ENCODE measurements at regions not wholly inside any gene's neighbourhood (a gene's known extent, or its start where the extent isn't known, plus 50 kb on each side); places are given as distances from the start of the nearest gene placed in this dataset.

DNA sequence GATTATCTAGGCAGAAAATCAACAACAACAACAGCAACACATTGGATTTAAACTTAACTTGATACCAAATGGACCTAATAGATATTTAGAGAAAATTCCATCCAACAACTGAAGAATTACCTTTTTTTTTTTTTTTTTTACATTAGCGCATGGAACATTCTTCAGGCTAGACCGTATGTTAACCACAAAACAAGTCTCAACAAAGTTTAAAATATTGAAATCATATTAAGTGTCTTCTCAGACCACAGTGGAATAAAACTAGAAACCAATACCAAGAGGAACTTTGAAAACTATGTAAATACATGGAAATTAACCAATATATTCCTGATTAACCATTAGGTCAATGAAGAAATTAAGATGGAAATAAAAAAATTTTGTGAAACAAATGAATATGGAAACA, 315.8 kb downstream of the CSNK1G3 start:
- DNase-seq, result no peak

DNA sequence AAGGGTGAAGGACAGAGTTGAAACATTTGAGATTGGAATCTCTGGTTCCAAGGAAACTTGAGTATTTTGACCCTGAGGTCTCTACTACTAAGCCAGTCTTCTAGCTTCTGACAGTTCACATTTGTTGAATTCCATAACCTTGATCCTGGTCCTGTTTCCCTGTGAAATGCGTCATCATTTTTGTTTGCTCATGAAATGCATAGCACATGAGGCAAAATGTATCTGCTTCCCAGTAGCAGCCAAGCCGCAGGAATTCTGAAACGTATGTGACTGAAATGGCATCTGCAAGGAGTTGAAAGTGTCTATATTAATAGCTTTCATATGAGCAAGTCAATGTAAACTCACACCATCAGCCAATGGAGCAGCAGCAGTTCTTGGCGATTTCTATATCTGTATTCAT, 307.9 kb downstream of the CSNK1G3 start:
- no peak for DNase-seq

DNA sequence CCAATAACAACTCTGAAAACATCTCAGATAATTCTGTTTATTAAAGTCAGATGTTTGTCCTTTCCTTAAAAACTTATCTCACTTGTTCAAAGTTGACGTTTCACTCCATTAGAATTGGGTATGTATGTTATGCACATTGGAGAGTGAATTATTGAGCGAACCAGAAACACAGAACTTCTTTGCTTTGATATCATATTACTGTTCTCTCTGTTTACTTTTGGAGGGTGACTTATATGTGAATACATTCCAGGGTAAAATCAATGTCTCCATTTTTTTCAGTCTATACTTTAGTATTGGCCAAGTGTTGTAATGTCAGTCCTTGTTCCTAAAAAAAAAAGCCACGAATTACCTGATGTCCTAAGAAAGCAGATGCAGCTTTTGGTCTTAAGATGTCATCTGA, 307.4 kb downstream of the CSNK1G3 start:
- no peak for DNase-seq

DNA sequence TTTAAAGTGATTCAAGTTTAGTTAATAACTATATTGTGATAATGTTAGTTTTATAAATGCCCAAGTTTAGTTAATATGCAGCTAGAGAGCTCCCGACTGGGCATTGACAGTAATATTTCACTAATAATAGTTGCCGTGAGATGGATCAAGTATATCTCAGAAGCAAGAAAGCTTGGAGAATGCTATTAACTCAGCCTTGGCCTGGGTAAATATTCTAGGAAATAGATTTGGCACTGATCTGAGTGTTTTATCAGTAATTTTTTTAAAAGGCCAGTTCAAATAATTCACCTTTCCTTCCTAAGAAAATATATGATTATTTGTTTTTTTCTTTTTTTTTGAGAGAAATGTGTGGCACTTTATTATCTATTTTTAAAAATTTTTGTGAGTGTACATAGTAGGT, 305.3 kb downstream of the CSNK1G3 start:
- DNase-seq, result no peak

DNA sequence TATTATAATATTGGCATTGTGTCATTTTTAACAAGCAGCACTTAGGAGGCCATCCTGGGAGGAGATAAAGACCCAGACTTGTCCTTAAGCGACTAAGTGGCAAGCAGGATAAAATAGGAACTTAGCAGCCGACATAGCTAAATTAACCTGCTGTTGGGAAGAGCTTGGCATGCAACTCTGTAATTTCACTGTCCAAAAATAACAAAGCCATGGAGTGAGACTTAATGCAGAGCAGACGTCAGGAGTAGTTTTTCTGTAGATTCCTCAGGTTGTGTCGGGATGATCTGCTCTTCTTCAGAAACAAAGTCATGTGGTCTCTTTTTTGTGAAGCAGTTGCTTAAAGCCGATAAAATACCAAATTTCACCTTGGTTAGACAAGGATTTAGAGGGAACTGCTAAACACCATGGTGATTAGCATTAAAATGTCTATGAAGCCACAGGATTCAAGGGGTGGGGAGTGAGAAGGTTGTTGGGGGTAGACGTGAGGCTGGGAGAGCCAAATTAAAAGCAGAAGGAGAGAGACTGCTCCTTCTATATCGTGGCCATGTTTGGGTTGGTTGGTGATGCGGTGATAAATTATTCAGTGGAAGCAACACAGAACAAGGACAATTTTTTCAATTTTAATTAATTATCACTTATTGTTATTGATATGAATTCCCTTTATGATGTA, 303.0 kb downstream of the CSNK1G3 start:
- no peak for DNase-seq

DNA sequence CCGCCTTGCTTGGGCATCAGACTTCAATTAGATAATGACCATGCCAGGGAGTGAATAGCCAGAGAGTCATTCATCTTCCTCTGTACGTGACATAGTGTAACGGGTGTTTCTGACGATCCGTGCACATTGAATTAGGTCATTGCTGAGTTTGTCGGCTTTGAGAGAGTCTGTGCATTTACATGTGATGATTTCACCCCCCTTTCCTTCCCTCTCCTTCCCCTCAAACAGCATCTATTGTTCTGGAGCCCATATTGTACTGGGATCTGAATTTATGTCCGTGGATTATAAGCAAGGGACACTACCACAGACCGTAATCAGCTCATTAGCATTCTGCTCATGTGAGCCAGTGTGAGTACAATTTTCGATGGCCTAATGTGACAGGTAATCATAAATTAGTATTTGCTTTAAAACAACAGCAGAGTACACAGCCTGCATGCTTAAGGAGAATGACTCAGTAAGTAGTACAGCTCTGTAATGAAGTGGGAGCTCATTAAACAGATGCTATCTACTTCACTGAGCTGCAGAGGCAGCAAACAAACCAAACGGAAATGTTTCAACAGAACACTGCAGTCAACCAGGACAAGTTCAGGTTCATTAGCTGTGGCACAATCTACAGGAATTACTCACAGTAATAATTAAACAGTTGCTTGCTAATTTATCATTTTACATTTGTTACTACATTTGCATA, 302.1 kb downstream of the CSNK1G3 start:
- no peak for DNase-seq

DNA sequence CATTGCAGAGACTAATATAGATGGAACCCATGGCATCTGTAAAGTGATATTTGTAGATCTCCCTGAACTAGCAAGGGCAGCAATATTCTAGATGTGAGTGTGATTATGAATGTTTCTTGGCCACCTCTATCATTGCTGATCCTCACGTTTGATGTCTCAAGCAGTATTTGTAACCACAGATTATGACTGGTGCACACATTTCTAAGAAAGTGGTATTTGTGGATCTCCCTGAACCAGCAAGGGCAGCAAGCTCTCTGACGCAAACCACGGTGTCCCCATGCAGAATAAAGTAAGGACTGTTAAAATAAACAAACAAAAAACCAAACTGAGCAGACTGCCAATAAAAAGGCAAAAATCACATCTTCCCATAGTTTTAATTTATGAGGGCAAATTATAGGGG, 301.3 kb downstream of the CSNK1G3 start:
- no peak for DNase-seq

DNA sequence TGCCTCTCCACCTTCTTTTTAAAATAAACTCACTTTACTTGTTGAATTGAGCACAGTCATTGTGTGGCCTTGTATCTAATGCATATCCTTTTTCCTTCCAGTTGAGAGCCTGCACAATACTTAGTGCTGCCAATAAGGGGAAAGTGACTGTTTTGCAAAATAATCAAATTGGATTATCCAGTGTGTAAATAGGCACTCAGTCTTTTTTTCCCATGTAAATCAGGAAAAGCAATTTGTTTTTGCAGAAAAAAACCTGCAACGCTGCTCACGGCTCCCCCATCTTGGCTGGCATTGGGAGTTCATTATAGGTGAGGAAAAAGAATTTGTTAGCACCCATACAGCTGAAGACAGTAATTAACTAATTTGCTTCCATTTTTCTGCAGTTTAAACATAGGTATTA, 299.9 kb downstream of the CSNK1G3 start:
- no peak for DNase-seq

DNA sequence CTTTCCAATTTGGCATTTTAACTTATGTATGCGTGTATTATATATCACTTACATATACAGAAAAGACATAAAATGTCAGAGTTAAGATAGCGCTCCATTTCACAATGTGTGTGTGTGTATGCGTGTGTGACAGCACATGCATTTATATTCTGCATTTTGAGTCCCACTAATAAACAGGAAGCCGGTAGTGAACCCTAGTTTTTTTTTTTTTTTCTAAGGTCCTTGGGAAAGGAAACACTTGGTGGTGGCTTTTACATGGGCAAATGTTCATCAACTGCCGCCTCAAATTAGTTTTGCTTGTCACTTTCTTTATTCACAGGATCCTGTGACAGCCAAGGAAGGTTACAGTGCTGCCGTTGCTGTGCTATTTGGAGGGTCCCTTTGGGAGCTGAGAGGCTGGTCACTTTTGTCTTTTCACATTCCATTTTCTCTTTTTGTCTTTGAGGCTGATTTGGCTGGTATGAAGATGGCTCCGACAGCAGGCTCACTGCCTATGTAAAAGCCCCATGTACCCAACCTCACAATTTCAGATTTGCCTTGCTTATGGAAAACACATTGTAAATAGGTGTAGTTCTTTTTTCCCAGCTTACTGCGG, 298.9 kb downstream of the CSNK1G3 start:
- no peak for DNase-seq

DNA sequence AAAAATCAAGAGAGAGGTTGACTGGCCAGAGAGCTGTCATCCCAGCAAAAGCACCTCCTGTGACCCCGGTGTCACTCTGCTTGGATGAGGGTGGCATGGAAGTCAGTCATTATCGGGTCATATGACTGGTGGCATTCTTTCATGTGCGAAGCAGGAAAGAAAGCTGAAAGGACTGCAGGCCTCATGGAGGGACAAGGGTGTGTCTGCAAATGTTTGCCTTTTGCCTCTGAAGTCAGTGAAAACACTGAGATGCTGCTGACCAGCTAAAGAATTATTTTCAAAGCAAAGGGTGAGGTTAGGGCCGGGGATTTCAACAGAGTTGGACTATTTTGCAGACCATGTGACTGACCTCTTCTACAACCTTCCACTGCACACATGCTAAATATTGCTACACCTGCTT, 298.3 kb downstream of the CSNK1G3 start:
- no peak for DNase-seq

DNA sequence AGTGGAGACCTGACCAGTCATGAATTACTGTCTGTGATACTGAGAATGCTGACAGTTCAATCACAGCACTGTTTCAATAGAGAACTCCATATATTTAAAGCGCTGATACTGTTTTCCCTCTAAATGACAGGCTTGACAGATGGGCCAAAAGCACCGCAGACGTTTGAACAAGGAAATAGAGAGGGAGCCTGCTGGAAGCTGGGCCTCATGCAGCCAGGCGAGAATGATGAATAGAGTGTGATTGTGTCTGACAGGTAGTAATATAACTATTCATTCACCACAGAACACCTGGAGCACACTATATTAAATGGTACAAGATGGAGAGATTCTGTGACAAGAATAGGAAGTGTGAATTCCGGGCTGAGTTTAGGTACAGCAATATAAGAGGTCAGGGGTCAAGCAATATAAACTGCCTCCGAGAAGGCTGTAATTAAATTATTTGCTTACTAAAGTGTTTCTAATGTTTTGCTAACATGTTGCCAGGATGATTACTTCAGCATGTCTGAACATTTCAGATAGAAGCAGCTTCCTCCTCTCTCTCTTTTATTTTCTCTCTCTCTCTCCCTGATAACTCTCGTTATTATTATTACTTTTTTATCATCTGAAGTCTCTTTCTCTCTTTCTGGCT, 297.7 kb downstream of the CSNK1G3 start:
- DNase-seq, result no peak

DNA sequence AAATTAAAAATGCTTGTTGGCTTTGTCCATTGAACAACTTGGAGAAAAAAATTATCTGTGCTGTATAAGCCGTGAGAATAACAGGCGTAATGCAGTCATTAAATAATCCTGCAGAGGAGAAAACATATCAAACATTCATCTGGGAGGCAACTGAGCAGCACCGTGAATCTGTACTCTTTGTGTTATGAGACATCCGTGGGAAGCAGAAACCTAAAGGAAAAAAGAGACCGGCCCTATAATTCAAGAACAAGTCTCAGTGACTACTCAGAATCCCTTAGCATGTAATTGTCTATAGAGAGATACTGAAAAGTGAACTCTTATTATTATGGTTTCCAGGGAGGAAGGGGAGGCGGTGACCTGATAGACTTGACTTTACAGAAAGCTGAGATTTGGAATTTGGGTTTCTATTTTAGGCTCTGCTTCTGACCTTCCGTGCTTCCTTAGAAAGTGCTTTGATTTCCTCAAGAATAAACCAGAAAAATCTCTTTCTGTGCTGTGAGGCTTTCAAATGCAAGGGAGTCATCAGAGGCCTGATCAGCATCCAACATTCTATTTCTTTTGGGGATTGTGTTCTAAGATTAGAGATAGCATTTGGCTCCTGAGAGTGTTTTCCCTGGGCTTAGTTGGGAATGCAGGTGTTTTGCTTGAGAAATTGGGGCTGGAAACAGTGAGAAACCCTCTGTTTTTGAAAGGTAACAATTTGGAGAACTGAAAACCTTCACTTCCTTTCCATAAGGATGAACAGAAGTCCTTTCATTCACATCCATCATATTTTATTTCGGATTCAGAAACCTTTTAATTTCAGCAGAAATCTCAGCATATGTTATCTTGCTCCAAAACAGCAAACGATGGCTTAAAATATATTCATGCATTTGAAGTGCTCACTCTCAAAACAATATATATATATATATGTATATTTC, 296.7 kb downstream of the CSNK1G3 start:
- DNase-seq, result no peak

DNA sequence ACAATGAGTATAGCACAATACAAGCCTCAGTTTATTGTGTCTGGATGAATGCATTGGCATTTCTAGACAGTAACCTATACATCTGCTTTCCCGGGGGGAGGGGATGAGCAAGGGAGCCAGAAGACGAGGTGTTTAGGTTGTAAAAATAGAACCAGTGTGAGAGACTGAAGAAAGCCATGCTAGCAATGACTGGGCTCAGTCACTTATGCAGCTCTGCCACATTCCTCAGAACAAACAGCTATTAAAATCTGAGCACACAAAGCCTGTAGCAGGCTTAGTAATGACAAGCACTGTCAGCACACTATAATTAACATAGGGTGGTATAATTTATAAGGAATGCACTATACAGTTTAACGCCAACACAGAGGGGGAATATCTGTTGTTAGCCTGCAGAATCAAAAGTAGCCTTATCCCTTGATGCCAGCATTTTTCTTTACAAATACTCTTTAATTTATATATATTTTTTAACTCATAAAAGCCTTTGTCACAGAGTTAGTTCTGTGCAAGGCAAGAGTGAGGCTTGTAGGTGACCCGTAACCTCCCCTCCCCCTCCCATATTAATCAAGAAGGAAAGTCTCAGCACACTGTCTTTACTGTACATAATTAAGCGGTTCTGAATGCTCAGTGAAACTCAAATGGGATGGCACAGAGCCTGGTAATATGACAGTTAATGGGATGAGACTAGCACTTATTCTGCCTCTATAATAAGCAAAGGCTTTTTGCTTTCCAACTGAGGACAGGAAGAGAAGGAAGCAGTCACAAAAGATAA, 295.4 kb downstream of the CSNK1G3 start:
- no peak for DNase-seq

DNA sequence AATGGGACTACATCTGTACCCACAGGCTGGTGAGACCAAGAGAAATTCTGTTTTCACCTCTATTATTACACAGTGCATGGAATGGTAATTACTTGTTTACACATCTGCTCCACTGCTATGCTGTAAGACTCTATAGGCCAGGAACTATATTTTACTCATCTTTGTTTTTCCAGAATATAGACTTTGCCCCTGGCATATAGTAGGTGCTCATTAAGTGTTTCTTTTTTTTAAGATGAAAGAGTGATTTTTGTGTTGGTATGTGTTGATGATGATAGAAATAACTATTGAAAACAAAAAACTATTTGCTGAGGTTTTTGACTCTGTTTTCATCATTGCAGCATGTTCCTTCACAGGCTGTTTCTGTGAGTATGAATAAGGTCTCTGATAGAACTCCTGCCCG, 294.7 kb downstream of the CSNK1G3 start:
- DNase-seq, result no peak

DNA sequence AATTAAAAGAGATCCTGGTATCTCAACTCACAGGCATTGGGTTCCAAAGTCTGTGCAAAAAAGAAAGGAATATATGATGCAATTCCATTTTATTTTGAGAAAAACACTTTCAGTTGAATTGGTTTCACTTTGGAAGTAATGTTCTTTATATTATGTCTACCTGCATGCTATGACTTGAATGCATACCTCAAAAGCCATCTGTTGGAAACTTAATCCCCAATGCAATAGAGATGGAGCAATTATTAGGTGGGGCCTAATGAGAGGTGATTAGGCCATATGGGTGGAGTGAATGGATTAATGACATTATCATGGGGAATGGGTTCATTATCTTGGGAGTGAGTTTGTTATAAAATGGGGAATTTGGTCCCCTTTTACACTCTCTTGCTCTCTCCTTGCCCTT, 293.3 kb downstream of the CSNK1G3 start:
- DNase-seq, result no peak

DNA sequence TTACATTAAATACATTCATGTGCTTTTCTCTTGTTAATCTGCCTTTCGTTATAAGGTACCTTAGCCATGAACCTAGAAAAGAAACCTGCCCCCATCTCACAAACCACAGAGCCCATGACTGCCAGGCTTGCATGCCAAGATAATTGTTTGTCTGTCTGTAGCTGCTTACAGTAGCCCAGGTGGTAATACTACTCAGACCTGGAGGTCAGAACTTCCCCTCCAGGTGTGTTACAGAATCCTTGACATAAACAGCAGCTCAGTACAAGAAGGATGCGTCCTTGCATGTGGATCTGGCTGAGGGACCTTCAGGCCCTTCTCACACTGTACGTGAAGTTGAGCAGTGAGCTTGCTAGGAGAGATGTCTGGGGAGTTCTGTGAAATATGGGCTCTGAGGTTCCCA, 291.4 kb downstream of the CSNK1G3 start:
- no peak for DNase-seq

DNA sequence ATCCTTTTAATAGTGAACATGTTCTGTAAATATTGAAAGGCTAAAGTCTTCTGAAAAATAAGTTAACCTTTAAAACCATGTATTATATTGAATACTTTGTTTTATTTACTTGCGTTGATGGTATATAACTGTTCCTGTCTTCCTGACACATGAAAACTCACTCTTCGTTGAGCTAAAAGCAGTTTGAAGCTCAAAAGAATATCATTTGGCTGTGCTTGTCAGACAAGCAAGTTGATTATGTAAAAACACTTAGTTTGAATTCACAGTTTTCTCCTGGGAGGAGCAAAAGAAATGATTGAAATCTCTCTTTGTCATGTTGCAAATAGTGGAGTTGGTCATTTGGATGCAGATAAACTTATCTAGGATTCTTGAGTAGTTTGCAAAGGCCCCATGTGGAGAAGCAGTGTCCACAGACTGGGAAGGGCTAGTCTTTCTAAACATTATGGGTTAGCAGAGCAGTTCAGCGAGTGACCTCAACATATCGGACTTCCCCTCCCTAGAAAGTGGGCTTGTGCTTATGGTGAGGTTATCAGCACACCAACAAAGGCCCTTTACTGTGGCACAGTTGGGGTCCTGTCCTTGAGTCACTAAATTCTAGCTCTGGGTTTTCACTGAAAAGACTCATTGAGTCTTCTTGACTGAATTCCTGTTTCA, 290.4 kb downstream of the CSNK1G3 start:
- no peak for DNase-seq

DNA sequence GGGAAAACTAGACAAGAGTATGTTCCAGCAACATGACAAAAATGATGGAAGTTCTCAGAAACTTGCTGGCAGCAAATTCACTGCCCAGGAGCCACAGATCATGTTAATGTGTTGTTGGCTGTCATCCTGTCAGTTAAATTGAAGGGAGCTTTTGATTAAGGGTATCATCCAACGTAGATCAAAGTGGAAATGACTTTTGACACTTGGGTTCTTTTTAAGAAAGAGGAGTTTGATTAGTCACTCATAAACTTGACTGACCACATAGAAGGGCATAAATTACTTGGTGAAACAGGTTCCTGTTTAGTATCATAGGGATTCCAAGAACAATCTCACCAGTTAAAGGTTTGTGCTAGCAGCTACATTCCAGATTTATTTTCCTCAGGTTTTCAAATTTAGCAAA, 288.7 kb downstream of the CSNK1G3 start:
- no peak for DNase-seq

DNA sequence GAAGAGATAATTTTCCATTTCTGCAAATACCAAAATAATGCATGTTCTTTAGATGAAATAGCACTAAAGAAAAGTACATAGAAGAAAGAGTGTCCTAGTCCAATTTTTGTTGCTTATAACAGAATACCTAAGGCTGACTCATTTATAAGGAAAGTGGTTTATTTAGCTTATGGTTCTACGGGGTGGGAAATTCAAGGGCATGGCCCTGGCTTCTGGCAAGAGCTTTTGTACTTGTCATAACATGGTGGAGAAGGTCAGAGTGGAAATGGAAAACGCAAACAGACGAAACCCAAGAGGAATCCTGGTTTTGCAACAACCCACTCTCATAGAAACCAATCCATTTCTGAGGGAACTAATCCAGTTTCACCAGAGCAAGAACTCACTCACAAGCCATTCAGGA, 283.7 kb downstream of the CSNK1G3 start:
- no peak for DNase-seq

DNA sequence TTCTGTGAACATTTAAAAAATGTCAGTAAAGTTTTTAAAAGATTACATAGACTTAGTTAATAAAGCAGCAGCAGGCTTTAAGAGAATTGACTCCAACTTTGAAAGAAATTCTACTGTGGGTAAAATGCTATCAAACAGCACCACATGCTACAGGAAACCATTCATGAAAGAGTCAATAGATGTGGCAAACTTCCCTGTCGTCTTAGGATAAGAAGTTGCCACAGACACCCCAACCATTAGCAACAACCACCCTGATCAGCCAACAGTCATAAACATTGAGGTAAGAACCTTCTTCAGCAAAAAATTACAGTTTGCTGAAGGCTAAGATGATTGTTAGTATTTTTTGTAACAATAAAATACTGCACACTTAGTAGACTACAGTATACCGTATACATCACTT, 278.2 kb downstream of the CSNK1G3 start:
- DNase-seq, result no peak

DNA sequence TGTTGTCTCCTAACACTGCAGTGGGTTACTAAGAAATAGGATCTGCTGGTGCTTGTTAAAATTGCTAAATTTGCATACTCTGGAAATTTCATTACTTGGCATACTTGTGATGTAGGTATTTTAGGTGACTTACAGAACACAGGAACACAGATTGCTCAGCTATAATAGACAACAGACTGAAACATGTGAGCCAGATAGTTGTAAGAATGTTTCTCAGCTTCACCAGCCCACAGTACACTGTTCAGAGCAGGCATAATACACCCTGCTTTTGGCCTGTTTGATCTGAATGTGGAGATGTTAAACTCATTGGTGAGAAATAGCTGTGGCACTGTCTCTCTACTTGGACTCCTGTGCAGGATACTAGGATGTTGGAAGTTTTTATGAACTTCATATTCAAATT, 275.7 kb downstream of the CSNK1G3 start:
- no peak for DNase-seq

DNA sequence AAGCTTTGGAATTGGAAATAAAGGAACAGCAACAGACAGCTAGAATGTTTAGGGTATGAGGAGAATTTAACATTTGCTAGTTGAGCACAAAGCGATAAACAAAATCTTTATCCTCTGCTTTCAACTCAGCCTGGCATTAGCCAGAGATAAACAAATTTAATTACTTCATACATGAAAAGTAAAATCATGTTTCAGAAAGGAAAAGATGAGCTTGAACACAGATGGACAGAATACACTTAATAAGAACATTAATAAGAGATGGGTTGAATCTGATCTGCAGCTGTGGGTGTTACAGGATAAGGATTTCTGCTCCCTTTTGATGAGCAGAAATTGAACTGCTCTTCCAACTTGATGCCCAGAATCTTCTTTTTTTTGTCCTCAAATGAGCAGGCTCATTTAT, 275.2 kb downstream of the CSNK1G3 start:
- no peak for DNase-seq

Measured in stimulated activated CD8-positive, alpha-beta memory T cell treated with anti-CD3 and anti-CD28 coated beads, Interleukin-4, amount 100 ng/mL, for 48 hours (primary cell).